ENCODE measurements at regions not wholly inside any gene's neighbourhood (a gene's known extent, or its start where the extent isn't known, plus 50 kb on each side); places are given as distances from the start of the nearest gene placed in this dataset.
"Not testable (repeated sequence)": the region's sequence is repeated elsewhere in the genome, so short reads cannot be mapped to it uniquely, and the experiment has no call there.

DNA sequence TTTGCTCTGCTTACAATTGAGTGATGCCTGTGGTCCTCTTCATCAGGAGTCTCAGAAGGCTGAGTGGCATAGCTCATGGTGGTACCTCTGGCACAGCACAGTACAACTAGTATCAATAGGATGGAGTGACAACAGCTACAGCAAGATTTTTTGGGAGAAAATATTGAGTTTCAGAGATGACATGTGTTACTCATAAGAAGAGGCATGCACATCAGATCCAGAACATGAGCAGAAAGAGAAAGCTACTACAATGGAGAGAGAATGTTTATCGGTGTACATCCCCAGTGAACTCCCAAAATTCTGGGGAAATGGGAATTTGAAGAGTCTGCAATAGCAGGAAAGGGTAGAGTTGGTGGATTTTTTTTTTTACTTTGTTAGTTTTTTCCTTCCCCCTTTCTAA lies 130.5 kb upstream of the MB21D2 start:
- DNase-seq, result no peak

DNA sequence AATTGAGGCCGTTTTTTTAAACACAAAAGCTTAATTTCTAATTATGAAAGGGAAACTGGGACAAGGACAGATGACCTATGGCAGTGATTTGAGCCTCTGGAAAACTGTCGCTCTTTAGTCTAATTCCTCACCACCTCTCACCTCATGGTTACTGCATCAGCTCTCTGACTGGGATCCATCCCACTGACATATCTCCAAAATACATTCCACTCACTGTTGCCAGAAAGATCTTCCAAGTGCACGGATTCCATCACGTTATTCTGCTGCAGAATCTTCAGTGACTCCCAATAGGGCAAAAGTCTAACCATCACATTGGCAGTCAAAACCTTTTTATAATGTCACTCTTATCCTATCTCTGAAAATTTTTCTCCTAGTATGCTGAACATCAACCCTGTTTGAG lies 132.3 kb upstream of the MB21D2 start:
- no peak for DNase-seq

DNA sequence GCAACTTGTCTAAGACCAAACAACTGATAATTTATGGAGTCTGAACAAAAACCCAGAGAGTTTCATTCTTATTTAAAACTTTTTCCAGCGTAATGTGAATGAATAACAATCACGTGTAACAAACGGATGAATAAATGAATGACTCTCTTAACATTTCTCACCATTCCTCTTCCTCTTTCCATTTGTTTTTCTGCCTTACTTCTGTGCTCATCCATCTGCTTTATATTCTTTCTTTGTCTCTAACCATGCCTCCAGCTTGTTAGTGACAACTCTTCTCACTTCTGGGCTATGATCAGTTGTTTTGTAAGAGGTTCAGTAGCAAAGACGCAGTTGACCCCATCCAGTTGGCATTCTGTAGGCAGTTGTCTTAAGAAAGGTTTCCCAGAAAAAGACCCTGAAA lies 133.7 kb upstream of the MB21D2 start:
- no peak for DNase-seq

DNA sequence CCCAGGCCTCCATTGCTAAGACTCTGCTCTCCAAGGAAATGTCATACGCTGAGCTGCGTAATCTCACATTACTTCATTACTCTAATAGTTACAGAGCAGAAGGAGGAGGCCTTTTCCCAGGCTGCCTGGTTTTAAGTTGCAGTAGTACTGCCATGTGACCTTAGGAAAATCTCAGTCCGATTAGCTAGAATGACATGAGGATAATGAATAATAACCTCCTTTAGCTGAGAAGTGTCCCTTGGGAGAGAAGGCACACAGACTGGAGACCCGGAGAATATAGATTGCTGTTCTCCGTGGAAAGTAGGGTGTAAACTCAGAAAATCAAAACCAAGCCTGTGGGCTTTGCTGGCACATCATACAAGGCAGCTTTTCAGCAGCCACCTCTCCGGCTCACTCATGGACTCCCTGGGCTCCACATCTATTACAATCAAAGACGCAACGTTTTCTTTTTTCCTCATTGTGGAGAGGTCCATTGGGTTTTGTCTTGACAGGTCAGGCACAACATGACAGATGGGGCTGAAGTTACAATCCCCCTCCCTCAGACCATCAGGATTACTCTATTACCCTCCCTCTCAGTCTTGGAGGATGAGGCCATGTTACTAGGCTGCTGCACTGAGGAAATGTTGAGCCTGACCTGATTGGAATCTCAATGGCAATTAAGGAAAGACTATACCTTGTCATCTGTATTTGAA lies 134.8 kb upstream of the MB21D2 start:
- DNase-seq, result no peak

- no peak for DNase-seq
Measured at GRCh38 chr3:193053046-193053435, 135.4 kb upstream of the MB21D2 start.

DNA sequence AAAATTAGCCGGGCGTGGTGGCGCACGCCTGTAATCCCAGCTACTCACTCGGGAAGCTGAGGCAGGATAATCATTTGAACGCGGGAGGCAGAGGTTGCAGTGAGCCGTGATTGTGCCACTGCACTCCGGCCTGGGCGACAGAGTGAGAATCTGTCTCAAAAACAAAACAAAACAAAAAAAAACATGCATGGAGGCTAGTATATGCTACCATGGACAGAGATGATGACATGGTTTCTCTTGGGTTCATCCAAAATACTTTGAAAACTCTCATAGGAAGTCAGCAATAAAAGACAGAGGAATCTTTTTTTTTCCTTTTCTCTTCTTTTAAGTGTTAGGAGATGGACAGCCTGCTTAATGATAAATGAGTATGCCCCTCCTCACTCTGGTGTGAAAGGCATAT lies 137.7 kb upstream of the MB21D2 start:
- no peak for DNase-seq

DNA sequence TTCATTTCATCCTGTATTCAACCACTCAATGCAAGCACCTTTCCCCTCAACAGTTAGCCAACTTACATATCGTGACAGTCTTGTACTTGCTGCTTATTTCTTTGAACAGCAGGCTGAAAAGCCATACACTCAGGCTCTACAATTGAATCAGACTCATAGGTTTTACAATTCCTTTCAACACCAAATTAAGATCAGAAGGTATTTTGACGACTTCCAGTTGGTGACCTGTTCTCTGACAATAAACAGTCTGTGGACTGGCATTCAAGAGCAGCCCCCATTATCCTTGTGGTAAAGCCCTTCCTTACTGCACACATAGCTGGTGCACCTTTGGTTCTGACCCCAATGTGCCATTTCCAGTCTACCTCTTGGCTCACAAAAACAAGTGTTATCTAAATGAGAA lies 140.0 kb upstream of the MB21D2 start:
- no peak for DNase-seq

DNA sequence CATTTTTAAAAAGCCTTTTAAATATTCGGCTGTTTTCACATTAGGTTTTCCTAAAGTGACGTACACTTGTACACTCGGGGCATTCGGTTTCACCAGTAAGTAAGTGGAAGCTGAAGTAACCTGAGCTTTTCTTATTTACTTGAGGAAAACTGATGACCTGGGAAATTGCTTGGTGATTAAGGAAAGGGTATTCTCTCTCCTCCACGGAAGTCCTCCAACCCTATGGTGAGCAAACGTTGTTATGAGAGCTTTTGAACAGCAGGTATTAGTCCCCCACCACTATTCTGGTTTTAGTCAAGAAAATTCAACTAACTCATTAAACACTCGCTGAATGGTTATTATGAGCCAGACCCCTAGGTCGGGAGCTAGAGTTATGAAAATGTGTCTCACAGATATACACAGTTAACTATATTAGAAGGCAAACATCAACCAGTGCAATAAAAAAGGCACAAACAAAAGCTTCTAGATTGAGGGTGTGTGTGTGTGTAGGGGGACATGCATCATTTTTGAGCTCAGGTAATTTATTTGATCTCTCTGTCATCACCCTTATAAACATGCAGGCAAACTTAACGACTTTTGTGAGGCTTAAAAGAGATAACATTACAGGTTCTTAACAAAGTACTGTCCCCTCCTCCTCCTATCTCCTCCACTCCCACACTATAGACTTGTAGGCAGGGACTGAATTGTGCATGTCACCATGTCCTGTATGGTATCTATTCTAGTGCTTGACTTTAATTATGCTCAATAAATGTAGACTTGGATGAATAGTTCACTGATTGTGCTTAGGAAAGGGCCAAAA lies 143.3 kb upstream of the MB21D2 start:
- no peak for DNase-seq

DNA sequence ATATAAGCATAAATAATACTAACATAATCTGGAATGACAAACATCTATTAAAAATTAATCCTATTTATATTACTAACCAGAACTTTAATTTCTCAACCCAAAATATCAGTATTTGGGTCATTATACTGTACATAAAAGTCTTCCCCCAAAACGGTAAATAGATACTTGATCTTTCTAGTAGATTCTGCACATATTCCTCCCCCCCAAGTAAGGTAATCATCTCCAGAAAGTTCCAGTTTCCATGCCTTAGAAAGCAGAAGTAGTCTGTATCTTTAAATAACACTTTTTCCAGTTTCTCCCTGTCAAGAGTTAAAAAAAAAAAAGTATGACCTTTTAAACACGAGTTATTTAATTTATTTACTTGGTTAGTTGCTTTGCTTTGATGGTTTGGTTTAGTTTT lies 150.7 kb upstream of the MB21D2 start:
- no peak for DNase-seq

DNA sequence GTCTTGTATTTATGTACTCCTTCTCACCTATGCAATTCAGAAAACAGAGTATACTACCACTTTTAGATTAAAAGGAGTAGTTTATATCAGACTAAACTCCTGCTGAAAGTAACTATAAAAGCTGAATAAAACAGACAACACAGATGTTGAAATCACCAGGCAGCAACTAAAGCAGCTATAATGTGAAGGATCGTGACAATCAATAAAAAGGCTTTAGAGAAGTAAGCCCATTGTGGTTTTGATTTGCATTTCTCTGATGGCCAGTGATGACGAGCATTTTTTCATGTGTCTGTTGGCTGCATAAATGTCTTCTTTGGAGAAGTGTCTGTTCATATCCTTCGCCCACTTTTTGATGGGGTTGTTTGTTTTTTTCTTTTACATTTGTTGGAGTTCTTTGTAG lies 152.1 kb upstream of the MB21D2 start:
- not testable (repeated sequence) for DNase-seq

DNA sequence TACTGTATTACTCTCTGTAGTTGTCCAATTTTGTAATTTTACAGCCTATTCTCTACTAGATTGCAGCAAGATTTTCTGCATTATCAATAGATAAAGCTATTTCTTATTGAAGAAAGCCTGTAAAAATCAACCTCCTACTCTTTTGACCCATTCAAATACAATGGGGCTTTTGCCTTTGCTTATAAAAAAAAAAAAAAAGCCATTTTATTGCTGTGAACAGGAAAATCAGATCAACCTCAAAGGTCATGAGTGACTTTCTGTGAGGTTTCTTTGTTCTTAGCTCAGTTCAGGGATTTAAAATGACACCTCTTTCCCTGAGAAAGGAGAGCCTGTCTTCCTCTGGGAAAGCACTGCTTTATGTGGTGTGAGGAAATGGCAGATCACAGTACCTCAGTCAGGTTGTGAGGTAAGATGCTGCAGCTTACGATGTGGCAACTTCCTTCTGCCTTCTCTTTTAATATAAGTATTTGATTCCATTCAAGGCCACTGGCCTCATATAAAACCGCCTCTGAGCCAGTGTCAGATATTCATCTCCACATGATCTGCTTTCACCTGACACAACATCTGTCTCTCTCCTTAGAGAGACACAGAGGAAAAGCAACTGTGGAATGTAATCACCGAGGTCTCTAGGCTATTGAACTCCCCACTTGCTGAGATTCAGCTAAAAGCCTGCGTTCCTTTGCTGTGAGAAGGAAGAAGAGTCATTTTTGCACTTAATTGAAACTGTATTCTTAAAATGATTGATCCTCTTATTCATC lies 161.5 kb upstream of the MB21D2 start:
- peak; percentile 23 for DNase-seq

- no peak for DNase-seq
Measured at GRCh38 chr3:193080821-193081365, 160.1 kb upstream of the PLAAT1 start.

GRCh38 chr3:193085655-193086054 lies 155.4 kb upstream of the PLAAT1 start:
- no peak for DNase-seq

GRCh38 chr3:193086681-193087080 lies 154.3 kb upstream of the PLAAT1 start:
- DNase-seq, result no peak

DNA sequence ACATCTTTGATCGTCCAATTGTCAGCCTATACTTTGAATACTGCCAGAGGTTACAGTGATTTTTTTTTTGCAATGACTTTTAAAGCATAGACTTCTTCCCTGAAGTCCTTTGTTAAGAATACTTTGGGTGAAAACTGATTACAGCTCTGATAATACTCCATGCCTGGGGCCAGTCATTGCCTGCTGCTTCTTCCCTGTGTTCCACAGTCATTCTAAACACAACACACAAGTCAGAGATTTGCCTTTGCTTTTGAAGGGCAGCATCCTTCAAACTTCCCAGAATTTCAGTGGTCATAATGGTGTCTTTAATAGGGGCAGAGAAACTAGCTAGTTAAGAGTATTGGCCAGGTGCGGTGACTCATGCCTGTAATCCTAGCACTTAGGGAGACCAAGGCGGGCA lies 153.7 kb upstream of the PLAAT1 start:
- DNase-seq, result no peak

DNA sequence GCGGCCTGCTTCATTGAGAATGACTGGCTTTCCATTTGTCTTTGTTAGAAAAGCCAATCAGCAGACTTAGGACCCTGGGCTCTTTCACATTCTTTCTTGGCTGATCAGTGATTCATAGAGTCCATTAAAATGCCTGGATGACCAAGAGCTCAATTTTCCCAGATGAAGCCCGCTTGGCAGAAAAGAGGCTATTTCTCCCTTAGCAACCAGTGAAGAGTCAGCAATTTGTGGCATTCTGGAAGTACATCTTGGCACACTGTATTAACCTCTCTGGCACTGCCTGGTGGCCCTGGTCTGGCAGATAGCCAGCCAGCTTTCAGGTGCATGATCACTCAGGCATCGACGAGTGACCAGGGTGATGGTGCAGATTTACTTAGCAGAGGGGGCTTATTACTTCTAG lies 145.7 kb upstream of the PLAAT1 start:
- DNase-seq, result no peak

- DNase-seq, result no peak
Measured at GRCh38 chr3:193096076-193096475, 144.9 kb upstream of the PLAAT1 start.

DNA sequence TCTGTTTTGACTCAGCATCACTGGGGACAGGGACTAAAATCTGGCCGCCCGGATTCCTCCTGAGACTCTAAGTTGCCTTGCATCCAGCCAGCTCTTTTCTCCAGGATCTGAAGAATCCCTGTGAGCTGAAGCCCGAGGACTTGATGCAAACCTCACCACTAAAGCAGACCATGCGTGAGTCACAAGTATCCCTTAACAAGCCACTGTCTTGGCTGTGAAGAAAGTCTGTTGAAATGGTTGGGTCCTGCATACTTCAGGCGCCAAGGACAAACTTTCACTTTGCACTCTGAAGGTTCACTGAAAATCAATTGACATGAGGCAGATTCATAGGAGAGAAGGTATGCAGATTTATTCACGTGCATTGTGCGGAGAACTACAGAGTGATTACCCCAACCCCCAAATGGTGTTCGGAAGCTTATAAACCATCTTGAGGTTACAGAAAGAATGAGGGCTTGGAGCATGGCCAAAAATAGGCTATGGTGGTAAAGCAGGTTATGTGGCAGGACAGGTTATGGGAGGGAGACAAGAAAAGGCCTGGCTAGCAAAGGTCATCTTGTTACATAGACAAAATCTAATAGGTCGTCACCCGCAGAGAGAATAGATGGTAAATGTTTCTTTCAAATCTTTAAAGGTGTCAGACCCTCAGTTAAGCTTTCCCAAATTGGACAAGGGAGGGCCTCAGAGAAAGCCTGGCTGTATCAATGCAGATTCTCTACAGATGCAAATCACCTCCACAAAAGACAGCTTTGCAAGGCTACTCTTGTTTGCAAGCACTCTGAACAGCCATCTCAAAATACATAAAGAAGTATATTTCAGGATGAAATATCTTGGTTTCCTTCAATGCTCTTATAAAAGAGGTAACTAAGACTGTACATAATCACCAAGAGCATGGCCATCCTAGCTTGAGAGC lies 126.3 kb upstream of the PLAAT1 start:
- peak; percentile 40 for DNase-seq

DNA sequence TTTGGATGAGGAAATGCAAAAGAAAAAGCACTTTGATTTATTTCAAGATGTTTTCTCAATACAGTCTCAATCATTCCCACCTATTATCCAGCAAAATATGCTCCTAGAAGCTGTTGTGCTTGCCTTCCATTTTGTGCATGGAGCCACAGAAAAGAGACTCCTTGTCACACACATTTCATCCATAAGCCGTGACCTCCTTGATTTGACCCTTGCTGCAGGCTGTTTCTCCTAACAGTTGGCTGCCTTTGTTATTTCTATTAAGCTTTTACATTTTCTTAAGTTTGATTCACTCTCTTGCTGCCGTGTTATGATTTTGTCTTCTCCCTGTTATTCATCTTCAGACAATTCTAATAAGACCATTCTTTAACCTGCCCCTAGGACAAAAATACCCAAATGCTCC lies 124.2 kb upstream of the PLAAT1 start:
- DNase-seq, result no peak

DNA sequence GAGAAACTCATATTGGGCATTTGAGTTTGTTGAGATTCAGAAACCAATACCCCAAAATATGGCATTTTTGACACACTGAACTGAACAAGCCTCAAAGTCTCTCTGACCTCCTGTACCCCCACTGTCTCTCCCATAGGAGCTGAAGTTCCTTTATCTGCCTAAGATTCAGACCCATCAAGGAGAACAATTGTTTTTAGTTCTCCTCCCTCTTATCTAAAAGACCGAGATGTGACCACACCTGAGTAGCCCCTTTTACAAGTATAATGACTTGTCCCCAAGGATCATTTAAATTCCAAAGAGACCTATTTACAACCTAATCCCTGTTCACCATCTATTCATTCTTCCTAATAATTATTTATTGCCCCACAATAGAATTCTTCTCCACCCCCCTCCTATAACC lies 122.1 kb upstream of the PLAAT1 start:
- DNase-seq, result no peak

GRCh38 chr3:193119926-193120325 lies 121.1 kb upstream of the PLAAT1 start:
- DNase-seq, result no peak

DNA sequence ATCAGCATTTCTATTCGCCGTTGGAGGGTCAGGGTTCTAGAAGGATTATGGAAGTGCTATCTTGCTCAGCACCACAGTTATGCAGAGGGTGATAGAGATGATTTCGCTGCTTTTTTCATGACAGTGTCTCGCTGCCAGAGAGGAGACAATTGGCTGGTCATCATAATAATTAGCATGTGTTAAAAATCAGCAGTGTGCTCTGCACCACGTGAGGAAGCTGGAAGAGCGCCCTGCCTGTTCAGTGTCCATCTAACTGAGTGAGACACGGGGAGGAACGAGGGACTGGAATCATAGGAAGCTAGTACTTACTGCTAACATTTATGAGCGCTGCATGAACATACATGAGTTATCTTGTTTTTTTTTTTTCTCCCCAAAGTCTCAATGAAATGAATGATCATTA lies 116.2 kb upstream of the PLAAT1 start:
- DNase-seq, result no peak

DNA sequence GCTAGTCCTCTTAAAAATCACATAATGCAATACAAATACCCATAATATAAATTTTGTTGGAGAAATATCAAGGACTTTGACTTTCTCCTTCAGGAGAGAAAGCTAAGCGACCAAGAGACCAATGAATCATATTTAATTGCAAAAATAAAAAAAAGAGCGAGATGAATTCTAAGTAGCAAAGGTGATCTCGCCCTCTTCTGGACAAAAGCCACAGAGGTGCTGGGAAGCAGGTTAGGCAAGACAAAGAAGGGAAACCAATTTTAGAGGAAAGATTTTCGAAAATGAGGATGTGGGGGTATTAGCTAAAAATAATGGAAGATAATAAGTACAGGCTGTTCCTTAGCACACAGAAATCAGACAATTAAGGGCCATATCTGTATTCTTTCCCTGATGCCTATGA lies 111.4 kb upstream of the PLAAT1 start:
- no peak for DNase-seq

All from NCI-H526 treated with DMSO at 0.1 percent for 48 hours (cell line).